Lower leg skin (tissue), 4 donors: ENCODE measurements at regions not wholly inside any gene's neighbourhood (a gene's known extent, or its start where the extent isn't known, plus 50 kb on each side); places are given as distances from the start of the nearest gene placed in this dataset.

Source experiments
- DNase-seq, 2 donors: peaks; one replicate each; pipeline ENCODE4 v3.0.0-alpha.2; 2019; ENCODE audit warnings: low spot score in 2 of 2
- H3K4me3 ChIP-seq: fragments of 200-600 bp; sonication (generic); 2 replicates; pipeline ENCODE4 v1.5.1; 2017; ENCODE audit warnings: mild to moderate bottlenecking, low read depth; ENCODE audit not compliant: poor library complexity, severe bottlenecking
- CTCF ChIP-seq, 3 donors: fragments of 450-650 bp; IDR thresholded peaks; one replicate each; pipeline ENCODE4 v1.5.1; 2016; ENCODE audit warnings: antibody characterized with exemption in 3 of 3, mild to moderate bottlenecking in 3 of 3, moderate library complexity in 2 of 3
- POLR2A ChIP-seq, 2 donors: fragments of 450-650 bp; IDR thresholded peaks; one replicate each; pipeline ENCODE4 v1.6.1; 2016 to 2017; ENCODE audit warnings: antibody characterized with exemption in 2 of 2, mild to moderate bottlenecking in 1 of 2, moderate library complexity in 1 of 2
- WGBS, 2 donors: methylation state at CpG; one replicate each; pipeline ENCODE4 v1.1.5; 2018; 5-methylcytosine and 5-hydroxymethylcytosine counted together
- intact Hi-C: fragments of 100-400 bp; cut with DNase I; formaldehyde crosslinking; loops from one replicate; pipeline ENCODE4 v1.15.0; 2023; ENCODE audit warnings: low total_unique reads

- WGBS, 2 donors: 88 to 93% methylated on average over 15 of the region's 15 CpGs
- no peak overlapping the region for H3K4me3 ChIP-seq
- intact Hi-C loops: no loop called here
- DNase-seq: no peak
- TF ChIP-seq POLR2A (IDR thresholded peaks at IDR 0.05) (no peak), CTCF (IDR thresholded peaks at IDR 0.05) (no peak)
These were observed 54.6 kb downstream of the FOXL3 start for GRCh38 chr7:344608-344994.

GRCh38 chr7:346116-346898 is 56.3 kb downstream of the FOXL3 start:
- intact Hi-C loops: no loop called here
- 85 to 93% methylated on average over 50 to 60 of the region's 60 CpGs for WGBS, 2 donors
- no peak for TF ChIP-seq POLR2A (IDR thresholded peaks at IDR 0.05)
- no peak for TF ChIP-seq CTCF (IDR thresholded peaks at IDR 0.05)
- no peak overlapping the region for H3K4me3 ChIP-seq
- DNase-seq: no peak

GRCh38 chr7:347001-347590 is 57.1 kb downstream of the FOXL3 start:
- DNase-seq: no peak
- no peak overlapping the region for H3K4me3 ChIP-seq
- intact Hi-C loops: no loop called here
- no peak for TF ChIP-seq CTCF (IDR thresholded peaks at IDR 0.05)
- no peak for TF ChIP-seq POLR2A (IDR thresholded peaks at IDR 0.05)
- WGBS, 2 donors: 90 to 92% methylated on average over 18 to 20 of the region's 20 CpGs

GRCh38 chr7:347644-348479 is 57.9 kb downstream of the FOXL3 start:
- WGBS, 2 donors: 86 to 89% methylated on average over 27 to 29 of the region's 29 CpGs
- intact Hi-C loops: no loop called here
- no peak for DNase-seq
- no peak overlapping the region for H3K4me3 ChIP-seq
- TF ChIP-seq CTCF (IDR thresholded peaks at IDR 0.05): no peak
- TF ChIP-seq POLR2A (IDR thresholded peaks at IDR 0.05): no peak

GRCh38 chr7:348480-348844 is 58.5 kb downstream of the FOXL3 start:
- TF ChIP-seq CTCF (IDR thresholded peaks at IDR 0.05) (no peak), POLR2A (IDR thresholded peaks at IDR 0.05) (no peak)
- H3K4me3 ChIP-seq: no peak overlapping the region
- intact Hi-C loops: no loop called here
- WGBS, 2 donors: 76 to 82% methylated on average over 10 to 11 of the region's 11 CpGs
- DNase-seq: no peak
